GM18909 (cell line): ENCODE measurements at regions not wholly inside any gene's neighbourhood (a gene's known extent, or its start where the extent isn't known, plus 50 kb on each side); places are given as distances from the start of the nearest gene placed in this dataset.

Experiments used
- ATAC-seq: cut with Tn5 transposase; IDR thresholded peaks from one replicate; pipeline ENCODE4 v1.9.1; 2021; ENCODE audit warnings: mild to moderate bottlenecking; ENCODE audit not compliant: unreplicated experiment, poor library complexity

DNA sequence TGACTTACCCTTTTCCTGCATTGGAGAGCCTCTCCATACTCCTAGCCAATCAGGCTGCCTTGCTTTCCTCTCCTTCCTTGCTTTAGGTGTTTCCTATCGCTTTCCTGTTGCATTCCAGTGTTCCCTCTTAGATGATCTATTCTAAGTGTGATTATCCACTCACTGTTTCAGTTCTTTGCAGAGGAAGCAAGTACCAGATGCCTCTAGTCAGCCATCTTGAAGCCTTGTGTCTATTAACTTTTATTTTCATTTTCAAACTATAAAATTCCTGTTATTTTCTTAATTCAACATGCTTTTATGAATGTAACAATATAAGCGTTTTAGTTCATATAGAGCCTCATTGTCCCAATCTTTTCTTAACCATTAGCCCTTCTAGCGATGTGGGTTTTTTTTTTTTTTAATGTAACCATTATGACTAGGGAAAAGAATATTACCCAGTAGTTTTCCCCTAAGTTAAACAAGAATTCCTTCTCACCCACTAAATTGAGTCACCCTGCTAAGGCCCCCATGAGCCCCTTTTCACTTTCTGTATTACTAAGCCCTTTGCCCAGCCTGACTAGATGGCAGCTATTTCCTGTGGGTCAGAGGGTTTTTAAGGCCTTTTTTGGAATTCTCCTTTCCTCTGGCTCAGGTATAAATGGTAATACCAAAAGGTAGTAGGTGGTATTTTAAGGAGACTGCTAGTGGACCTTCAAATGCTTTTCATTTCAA is 229.4 kb upstream of the CTNNB1 start:
- no peak for ATAC-seq

DNA sequence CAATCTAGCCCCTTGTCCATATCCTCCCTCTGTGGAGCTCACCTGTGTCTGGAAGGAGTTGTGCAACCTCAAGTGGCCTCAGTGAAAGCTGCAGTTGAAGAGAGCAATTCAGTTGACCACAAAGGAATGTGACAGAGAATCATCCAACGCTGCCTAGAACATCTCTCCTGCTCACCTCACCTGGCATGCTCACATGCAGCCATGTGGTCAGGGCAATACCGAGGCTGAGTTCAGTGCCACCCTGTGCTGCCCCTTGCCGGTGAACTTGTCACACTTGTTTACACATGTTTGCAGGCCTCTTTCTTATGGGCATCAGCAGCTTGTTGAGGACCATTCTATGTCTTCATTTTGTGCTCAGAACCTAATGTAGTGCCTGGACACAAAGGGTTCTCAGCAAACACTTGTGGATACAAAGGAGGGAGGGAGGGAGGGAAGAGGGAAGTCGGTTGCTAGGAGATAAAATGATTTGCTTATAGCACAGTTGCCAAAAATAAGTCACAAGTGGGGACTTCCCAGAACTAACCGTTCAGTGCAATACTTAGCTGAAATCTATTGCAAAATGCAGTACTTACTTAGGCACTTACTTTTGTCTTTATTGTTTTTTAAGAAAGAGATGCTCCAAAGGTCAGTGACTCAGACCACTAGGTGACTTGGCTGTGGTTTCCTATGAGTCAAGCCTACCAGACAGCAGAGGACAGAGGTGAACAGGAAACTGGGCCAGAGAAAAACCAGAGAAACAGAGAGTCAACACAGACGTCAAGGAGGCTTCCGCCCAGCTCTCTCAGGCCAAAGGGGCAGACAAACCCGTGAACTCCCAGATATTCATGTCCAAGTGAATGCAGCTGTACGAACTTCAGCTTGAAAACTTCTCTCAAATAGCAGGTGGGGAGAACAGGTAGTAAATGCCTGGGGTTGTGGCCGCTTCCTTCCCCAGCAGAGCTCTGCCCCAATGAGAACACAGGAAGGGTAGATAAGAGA is 227.8 kb upstream of the CTNNB1 start:
- ATAC-seq, result peak; percentile 96

DNA sequence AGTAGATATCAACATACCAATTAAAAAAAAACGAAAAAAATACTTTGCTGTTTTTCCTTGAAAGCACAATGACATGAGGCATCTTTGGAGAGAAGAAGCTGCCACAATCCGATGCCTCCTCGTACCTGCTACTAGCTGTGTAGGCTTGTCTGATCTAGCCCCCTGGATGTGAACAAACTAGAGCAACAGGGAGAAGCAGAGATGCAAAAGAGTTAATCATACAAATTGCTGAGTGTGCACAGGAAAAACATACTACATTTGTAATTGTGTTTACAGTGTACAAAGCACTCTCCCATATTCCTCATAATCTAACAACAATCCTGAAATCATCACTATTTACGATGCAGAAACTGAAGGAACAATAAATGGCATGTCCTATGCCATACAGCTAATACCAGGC is 227.0 kb upstream of the CTNNB1 start:
- no peak for ATAC-seq

DNA sequence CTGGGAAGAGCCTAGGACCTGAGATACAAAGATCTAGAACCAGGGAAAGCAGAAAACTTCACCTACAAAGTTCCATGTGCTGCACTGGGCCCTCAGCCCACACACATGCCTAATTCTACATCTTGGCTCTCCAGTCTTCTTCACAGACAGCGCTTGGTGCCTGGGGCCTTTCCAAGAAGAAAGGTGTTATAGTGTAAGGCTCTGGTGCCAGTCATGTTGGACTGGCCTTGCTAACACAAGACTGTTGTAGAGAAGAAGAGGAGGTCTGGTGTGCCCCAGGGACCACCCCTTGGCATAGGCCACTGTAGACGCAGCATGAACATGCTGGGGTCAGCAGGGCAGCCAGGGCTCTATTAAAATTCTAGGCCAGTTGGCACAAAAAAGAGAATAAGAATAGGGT is 226.2 kb upstream of the CTNNB1 start:
- ATAC-seq, result no peak

DNA sequence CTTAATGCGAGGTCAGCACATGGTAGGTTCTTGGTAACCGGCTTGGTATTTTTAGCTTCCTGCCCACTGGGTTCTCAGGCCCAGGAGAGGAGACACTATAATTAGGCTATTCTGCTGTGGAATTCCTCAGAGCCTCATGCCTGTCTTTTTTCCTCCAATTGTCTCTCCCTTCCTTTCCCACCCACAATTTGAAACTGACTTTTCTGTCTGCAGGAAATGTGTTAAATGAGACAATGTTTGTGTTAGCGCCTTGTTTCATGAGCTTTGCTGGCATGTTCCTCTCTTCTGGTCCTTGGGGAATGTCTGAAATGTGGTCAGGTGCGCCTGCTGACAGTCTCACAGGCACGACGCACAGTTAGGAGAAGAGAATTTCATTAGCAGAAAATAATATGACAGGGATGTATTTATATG is 223.6 kb upstream of the CTNNB1 start:
- no peak for ATAC-seq

DNA sequence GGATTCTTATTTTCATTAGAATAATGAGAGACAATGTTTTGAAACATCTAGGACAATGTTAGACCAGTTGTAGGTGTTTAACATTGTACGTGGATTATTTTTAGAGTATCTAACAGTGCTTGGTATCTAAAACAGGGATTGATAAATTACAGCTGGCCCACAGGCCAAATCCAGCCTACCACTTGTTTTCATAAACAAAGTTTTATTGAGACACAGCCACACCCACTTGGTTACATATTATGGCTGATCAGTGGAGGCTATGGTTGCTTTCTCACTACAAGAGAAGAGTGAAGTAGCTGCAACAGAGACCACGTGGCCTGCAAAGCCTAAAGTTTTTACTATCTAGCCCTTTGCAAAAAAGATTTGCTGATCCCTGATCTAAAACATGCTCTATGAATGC is 223.1 kb upstream of the CTNNB1 start:
- no peak for ATAC-seq

DNA sequence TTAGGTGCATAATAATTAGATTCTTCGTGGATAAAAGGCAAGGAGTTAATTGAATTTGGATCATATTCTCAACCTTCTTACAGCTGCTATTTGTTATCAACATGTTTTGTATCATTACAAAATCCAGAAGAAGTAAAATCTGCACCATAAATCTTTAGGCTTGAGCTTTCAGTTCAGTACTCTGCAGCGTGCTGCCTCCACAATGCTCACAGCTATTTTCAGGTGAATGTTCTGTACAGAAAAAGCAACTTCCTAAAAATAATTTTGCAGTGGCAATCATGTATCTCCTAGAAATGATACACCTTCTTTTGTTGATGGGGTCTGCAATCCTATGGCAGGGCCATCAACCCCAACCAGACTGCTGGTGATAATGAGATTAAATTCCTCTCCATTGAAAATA is 220.9 kb upstream of the CTNNB1 start:
- ATAC-seq, result no peak

DNA sequence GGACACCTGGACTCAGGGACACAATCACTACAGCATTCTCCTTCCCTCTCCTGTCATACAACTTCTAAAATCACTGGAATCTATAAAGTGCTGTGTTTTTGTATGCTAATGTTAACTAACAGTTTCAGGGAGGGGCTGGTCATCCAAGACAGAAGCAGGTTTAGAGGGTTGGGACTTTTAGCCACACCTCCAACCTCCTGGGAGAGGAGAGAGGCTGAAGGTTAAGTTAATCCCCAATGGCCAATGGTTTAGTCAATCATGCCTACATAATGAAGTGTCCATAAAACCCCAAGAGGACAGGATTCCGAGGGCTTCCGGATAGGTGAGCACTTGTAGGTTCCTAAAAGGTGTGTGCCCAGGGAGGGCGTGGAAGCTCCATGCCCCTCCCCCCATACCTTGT is 219.3 kb upstream of the CTNNB1 start:
- ATAC-seq, result no peak

DNA sequence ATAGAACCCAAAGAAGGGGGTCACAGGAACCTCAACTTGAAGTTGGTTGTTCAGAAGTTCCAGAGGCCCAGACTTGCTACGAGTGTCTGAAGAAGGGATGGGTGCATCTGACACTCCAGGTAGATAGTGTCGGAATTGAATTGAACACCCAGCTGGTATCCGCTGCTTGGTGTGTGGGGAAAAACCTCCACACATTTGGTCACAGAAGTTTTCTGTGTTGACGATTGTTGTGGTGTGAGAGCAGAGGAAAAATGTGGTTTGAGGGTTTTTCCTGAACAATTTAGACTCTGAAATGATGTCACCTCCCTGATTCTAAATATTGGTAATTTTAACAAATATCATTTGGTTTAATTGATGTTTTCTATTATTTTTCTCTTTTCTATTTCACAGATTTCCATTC is 218.8 kb upstream of the CTNNB1 start:
- no peak for ATAC-seq

DNA sequence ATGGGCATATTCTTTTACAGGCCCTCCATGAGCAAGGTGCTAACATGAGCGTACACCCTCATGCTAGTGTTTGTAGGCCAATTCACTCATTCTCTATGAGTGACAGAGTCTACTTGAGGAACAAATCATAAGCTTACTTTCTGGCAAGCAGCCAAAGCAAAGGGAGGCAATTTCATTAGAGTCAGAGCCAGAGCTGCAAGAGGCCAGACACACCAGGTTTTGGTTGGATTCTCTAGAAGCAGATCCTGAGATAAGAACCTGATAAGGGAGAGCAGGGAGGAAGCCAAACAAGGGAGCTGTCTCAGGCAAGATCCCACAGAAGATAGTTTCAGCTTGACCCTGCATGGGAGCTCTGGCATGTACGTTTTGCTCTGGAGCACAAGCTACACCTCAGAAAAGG is 214.1 kb upstream of the CTNNB1 start:
- no peak for ATAC-seq

DNA sequence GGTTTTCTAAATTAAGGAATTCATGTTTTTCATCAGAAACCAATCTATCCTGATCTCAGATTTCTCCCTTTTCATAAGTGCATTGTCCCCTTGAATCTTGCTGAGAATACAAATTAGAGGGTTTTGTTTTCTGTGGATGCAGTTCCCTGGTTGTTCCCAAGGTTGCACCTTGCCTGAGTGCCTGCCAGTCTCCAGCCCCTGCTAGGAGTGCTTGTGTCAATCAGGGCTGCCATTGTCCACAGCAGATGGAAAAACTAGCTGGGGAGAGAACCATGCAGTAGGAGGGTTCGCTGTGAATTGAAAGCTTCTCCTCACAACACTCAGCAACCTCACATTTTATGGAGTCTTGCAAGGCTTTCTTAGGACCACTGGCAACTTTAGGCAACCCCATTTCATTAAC is 210.8 kb upstream of the CTNNB1 start:
- no peak for ATAC-seq

DNA sequence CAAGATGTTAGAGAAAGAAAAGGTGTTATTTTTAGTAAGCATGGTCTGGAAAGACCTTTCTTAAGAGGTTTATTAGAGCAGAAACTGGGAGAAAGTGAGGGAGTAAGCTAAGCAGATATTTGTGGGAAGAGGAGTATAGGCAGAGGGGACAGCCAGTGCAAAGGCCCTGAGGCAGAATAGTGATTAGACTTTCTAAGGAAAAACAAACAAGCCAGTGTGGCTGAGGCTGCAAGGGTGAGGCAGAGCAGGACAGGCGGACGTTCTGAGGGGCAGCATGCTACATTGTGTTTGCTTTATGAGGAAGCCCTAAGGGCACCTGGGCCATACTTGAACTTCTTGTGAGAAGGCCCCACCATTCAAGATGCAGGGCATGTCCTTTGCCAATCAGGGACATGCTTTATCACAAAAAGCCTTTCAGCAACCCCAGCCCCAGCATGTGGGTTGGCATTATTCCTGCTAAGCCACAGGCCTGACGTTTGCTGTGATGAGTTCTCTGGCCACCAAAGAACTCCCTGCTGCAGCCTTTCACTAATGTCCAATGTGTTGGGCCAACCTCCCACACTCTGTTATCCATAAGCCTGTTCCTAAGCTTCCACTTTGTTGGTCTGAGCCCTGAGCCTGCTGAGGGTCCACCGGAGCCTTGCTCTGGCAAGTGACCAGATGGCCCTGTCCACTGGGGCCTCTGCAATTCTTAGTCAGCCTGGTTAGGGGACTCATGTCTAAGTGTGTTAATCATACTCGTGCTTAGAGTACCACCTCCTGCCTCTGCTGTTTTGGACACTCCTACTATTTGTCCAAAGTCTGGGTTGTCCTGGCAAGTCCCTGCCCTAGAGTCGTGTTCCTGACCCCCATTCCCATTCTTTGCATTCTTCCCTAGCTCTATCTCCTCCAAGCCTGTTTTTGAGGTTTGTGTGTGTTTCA is 209.9 kb upstream of the CTNNB1 start:
- ATAC-seq, result no peak

DNA sequence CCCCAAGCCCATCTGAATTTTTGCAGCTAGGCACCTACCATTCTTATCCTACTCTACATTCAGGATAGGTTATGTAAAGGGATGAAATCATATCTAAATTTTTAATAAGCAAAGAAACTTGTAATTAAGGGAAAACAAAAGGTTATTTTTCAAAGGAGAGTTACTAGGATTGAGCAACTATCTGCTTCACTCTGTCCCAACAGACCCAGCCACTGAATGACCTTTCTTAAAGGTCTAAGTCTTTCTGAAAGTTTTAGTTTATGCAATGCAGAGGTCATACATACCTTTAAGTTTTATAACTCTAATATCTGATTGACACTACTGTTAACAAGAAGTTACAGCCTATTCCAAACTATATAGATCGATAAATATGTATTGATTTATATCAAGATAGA is 209.2 kb upstream of the CTNNB1 start:
- no peak for ATAC-seq

DNA sequence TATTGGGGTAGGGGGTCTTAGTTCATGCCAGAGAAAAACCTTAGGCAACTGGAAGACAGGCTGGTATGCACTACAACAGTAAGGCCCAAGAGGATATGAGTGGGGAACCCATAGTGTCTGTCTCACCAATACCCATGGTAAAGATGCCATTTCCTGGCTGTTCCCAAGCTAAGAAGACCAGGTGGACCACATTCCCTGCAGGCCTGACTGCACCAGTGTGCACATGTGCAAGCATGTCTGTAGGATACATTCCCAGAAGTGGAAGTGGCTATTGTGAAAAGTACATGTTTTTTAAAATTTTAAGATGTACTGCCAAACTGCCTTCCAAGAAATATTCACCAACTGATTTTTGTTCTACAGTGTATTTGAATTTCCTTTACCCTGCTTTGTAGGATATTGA is 207.3 kb upstream of the CTNNB1 start:
- ATAC-seq, result no peak

DNA sequence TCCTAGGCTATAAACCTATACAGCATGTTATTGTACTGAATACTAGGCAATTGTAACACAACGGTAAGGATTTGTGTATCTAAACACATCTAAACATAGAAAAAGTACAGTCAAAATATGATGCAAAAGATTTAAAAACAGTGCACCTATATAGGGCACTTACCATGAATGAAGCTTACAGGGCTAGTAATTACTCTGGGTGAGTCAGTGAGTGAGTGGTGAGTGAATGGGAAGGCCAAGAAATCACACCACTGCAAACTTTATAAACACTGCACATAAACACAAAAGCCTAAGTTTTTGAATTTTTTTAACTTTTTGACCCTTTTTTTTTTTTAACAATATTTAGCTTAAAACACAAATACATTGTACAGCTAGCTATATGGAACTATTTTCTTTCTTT is 204.7 kb upstream of the CTNNB1 start:
- no peak for ATAC-seq

DNA sequence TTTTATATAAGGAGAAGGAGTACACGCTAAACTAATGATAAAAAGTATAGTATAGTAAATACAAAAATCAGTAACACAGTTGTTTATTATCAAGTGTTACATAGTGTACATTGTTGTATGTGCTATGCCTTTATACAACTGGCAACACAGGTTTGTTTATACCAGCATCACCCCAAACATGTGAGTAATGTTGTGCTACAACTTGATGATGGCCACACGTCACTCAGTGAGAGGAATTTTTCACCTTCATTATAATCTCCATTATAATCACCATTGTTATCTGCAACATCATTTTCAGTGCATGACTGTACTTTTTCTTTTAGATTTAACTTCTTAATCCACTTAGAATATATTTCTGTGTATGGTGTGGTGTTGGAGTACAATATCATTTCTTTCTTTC is 204.0 kb upstream of the CTNNB1 start:
- ATAC-seq, result no peak

DNA sequence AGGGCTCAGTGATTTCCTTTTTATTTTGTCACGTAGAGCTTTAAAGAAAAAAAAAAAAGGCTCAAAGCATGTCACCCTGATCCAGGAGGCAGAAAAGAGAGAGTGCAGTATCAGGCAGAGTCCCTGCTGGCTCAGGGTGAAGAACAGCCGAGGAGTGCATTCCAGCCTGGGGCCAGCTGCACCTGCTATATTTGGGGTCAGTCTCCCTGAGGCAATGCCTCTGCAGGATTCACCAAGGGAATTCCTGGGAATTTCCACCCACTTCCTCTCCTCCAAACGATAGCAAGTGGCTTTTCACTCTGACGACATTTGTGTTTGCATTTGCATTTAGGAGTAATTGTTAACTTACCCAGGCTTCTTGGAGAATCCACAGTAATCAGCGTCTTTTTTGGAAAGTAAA is 202.9 kb upstream of the CTNNB1 start:
- ATAC-seq, result no peak

DNA sequence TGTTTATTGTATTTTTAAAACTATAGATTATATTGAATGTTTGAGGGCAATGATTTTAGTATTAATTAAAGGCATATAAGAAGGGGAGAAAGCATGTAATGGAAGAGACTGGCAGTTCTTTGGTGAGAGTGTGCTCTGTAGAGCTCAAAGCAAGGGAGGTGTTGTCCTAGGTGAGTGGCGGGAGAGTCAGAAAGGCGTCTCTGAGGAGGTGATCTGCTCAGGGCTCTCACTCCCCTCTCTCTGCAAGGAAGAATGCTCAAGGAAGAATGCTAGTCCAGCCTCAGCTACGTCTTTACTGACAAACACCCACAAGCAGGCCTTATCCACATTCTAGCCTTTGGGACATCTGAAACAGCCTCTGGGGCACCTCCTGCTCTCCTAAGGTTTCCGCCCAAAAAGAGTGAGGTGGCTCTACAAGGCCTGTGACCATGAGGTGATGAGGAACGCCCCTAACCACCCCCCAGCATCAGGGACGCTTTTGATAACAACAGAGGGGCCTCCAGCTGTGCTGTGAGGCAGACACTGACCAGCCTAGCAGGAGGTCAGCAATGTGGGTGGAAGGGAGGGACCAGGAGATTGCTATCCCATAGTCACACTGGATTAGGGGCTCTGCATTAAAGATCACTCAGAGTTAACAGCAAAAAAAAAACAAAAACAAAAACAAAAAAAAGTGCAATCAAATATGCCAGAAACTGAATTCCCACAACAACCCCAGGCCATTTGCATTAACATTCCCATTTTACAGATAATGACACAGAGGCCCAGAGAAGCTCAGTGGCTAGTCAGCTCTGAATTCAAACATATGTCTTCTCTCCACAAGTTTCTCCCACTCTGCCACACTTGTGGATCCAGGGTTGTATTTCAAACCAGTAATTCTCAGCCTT is 202.2 kb upstream of the CTNNB1 start:
- ATAC-seq, result no peak

DNA sequence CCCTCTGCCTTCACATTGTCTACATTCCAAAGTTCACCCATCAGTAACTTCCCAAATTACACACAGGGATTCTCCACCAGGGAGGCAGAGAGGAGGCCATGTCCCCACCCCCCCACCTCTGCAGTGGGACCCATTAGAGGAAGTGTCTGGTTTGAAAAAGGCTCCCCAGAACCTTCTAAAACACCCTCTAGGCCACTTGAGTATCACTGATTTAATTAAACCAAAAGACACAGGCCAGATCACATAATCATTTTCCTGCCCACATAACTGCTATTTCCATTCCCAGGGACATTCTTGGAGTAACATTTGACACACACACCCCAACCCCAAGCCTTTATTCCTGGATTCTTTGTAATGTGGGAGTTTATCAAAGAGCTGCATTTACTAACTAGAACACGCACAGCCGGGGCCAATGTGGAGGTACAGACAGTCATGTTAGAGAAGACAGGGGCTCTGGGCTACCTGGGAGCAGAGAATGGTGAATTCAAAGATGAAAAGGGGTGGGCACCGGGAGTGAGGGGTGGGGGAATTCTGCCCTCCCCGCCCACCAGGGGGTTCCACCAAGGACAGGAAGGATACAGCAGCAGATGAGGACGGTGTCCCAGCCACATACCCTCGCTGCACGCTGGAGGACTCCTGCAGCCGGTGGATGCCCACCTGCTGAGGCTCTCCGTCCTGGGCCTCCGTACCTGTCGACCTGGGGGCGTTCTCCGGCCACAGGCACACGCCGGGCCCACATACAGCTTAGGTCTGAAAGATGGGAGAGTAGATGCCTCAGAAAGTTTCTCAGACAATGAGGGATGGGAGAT is 201.4 kb upstream of the CTNNB1 start:
- ATAC-seq, result no peak
